DMS 273 treated with DMSO at 0.1 percent for 48 hours (cell line): ENCODE measurements at regions not wholly inside any gene's neighbourhood (a gene's known extent, or its start where the extent isn't known, plus 50 kb on each side); places are given as distances from the start of the nearest gene placed in this dataset.

ENCODE experiments used
- DNase-seq: peaks from one replicate; lab custom pipeline; 2025; lab: John Stamatoyannopoulos, UW

DNA sequence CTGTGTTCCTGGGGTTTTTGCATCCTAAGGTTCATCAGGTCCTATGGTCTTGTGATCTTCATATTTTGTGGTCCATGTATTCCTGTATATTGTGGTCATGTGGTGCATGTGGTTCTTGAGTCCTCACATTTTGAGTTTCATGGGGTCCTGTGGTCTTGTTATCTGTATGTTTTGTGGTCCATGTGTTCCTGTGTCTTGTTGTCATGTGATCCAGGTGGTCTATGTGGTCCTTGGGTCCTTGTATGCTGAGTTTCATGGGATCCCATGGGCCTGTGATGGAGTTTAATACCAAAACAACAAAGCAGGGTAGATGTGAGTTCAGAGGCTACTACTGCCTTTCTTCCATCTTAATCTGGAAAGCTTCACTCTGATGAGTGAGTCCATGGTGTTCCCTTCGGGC lies 166.4 kb downstream of the TMEM18 start:
- no peak for DNase-seq

DNA sequence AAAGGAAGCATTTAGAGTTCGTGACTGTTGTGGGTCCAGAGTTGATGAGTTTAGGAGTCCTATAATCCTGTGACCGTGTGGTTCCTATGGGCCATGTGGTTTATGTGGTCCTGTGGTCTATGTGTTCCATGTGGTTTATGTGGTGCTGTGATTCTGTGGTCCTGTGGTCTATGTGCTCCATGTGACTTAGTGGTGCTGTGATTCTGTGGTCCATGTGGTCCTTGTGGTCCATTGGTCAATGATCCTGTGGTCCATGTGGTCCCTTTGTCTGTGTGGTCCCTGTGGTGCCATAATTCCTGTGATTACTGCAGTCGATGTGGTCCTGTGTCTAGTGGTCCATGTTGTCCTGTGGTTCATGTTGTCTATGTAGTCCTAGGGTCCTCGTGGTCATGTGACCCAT lies 167.3 kb downstream of the TMEM18 start:
- no peak for DNase-seq

DNA sequence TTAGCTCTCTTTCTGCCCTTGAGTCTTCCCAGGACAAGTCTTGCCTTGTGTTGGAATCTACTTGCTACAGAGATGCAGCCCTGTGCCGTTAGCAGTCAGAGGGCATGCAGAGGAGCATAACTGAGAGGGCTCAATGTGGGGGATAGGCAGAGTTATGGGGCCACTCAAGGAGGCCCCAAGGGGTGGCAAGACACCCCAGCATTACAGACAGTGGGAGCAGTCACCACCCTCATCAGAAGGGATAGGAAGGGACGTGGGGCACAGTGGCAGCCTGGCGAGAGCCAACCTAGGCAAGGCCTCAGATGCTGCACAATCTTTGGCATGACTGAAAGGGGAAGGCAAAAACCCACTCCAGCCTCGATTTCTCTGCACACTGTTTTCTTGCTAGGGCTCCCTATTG lies 169.1 kb downstream of the TMEM18 start:
- no peak for DNase-seq

DNA sequence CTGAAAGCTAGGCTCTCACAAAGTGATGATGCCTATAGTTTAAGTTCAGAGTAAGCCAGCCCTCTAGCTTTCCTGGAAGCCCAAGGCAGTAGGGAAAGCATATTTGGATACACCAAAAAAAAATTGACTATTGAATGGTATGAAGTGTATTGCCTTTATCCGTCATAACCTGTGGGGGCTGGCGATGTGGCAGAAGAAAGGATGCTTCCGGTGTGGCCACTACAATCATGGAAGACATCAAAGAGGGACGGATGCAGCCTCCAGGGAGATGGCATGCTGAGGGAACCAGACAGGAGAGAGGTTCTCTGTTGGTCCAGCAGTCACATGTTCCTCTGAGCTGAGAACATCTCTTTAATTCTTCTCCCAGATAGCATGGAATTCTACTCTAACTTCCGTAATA lies 170.3 kb downstream of the TMEM18 start:
- no peak for DNase-seq

DNA sequence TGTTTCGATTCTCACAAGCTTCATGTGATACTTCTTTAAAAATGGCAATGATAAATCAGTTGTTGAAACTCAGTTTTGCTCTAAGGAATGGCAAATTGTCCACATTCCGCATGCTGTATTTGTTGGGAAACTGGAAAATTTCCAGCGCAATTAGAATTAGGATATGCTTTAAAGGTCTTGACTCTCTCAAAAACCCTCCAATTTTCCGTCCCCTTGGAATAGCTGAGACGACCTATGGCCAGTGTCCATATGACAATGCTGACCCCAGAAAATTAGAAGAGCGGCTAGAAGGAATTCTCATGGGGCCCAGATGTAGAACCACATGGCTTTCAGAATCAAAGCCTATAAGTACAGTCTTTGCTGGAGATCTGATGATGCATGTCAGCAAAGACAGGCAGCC lies 170.8 kb downstream of the TMEM18 start:
- DNase-seq = no peak

DNA sequence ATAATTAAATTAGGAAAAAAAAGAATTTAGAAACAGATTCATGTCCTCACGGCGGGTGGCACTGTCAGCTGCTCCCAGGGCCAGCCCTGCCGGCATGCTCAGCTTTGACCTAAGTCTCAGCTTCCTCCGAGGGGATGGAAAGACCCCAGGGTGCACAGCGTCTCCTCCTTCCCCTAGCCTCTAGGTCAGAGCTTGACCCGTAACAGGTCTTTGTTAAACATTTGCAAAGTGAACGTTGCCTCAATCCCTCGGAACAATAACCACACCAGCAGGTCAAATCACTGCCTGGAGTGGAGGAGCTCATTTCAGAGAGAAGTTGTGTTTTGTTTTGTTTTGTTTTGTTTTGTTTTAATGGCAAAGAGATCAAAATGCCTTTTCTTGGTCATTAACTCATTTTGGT lies 171.3 kb downstream of the TMEM18 start:
- DNase-seq = no peak

DNA sequence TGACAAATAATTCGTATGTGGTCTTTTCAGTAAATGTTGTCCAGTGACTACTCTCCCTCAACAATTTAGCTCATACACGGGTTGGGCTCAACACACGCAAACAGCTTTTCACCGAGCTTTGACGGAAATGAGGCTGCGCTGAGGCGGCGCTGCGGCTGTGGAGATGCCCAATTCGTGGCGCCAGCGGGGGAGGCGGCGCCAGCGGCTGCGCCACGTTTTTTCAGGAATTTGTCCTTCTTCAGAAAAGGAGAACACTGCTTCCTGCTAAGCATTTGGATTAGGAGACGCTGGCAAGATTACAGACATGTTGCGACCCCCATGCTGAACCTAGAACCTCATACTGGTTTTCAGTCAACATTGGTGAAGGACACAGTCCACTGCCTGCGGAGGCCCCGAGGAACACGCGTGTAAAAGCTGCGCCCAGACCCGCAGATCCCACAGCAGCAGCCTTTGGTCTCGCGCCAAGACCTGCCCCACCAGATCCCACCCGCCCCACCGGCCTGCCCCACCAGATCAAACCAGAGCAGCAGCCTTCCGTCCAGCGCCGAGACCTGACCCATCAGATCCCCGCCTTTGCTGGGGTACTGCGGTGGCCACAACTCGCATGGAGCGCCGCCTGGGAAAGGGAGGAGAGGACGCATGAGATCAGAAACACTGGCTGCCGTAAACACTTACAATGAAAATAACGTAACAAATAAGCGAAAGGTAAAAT lies 173.8 kb downstream of the TMEM18 start:
- DNase-seq = no peak

DNA sequence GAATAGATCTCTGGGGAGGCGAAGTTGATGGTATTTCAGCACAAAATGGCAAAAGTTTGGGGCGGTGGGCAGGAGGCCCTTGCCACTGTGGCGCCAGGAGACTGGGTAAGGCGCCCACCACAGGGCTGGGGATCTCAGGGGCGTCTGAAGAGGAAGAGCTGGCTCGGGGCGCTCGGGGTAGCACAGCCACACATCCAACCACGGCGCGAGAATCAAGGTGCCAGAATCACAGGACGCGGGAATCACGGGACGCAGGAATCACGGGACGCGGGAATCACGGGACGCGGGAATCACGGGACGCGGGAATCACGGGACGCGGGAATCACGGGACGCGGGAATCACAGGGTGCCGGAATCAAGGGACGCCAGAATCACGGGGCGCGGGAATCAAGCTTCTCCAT lies 174.4 kb downstream of the TMEM18 start:
- no peak for DNase-seq

DNA sequence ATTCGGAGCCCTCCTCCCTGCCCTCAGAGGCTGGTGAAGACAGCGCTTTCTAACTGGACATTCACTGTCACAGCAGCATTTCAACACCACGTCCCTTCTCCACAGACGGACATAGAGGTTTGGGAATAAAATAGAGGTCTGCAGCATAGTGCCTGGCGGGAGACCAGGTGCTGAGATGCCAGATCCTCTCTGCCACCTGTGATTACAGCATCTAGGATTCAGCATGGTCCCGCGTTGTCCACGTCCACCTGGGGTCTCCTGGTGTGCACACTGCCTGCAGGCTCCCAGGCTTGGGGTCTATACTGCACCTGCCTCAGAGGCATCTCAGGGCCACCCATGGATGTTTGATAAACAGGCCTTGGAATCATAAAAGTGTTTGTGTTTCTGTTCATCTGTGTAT lies 175.5 kb downstream of the TMEM18 start:
- DNase-seq = no peak

DNA sequence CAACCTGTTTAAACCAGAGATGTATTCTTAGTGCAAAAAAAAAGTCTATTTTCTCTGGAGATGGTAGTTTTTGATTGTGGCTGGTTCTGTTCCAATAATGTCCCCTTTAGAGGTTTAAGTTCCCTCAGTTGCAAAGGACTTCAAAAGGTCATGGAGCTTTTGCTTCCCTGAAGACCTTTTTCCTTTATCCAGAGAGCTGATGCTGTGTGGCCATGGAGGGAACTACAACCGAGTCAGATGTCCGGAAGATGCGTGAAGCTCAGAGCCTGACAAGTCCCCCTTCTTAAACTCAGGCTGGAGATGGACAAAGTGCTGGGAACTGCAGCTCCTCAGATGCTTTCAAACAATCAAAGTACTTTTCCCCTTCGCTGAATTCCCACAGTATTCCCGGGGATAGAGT lies 176.1 kb downstream of the TMEM18 start:
- DNase-seq = no peak

DNA sequence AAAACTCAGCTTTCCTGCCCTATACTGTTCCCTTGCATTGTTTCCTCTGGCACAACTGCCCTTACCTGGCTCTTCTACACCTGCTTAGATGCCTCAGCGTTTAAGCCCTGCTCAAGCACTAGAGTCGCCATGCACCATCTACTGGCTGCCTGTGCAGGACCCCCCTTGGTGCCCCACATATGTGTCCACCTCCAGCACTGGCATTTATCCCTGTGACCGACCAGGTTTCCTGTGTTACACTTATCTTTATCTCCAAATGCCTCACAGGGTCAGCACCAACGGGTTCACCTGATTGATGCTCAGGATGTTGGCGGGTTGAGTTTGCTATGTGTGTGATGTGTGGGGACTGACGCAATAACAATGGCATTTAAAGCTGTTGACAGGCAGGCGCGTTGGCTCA lies 177.5 kb downstream of the TMEM18 start:
- no peak for DNase-seq

DNA sequence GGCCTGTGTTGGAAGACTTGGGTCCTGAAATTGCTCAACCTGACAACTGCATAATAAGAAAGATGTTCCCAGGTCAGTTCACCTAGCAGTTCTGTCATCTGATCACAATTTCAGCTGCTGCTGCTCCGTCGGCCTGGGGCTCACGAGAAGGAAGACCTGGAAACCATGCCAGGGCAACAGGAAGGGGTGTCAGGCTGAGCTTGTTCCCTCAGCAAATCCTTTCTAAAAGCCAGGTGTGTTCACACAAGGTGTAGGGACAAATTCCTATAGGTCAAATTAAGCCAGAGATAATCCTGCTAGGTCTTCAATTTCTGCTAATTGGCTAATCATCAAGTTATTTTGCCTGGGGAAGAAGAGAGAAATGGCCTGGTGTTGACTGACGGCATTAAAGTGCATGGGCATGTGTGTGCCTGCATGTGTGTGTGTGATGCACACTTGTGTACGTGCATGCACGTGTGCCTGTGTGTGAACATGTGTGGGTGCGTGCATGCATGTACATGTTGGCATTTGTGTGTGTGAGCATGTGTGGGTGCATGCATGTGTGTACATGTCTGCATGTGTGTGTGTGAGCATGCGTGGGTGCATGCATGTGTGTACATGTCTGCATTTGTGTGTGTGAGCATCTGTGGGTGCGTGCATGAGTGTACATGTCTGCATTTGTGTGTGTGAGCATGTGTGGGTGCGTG lies 178.6 kb downstream of the TMEM18 start:
- no peak for DNase-seq

DNA sequence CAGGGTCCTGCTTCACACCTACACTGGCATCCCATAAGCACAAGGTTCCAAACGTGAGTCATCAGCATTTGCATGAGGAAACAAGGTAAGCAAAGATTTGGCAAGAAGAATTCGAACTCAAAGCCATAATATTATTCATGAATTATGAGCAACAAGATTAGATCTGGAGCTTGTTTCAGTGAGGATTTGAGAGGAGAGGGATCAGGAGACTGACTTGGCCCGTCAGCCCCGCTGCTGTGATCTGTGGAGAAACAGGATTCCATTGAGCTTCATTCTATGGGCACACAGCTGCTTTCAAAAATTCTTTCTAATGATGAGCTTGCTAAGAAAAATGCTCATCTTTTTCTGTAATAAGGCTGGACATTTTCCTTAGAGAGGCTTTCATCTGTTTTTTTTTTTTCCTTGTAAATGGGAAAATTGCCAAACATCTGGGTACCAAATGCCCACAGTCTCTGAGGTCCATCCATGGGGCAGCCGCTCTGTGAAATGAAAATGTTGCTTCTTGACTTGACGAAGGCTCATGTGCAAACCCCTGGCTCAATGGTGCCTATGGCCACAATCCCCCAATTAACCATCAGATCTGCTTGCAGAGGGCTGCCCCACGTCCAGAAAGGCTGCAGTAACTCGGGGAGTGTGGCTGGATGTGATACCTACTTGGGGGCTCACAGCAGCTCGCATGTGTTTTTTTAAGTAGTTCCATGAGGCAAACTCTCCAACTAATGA lies 179.3 kb downstream of the TMEM18 start:
- no peak for DNase-seq

DNA sequence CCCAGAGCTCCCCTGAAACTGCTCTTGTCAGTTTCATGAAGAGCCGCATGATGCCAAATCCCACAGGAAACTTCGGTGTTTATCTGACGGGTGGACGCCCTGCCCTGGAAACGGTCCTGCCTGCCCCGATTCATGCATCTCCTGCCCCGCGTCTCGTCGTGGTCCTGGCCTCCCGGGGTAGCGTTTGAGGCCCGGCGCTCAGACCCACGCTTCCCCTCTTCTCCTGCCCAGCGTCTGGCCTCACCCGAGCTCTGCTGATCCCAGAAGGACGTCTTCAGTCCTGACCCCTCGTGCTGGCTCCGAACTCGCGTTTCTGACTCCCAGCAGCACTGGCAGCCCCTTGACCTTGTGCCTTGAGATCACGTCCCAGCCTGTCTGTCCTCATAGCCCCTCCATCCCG lies 180.5 kb downstream of the TMEM18 start:
- no peak for DNase-seq

DNA sequence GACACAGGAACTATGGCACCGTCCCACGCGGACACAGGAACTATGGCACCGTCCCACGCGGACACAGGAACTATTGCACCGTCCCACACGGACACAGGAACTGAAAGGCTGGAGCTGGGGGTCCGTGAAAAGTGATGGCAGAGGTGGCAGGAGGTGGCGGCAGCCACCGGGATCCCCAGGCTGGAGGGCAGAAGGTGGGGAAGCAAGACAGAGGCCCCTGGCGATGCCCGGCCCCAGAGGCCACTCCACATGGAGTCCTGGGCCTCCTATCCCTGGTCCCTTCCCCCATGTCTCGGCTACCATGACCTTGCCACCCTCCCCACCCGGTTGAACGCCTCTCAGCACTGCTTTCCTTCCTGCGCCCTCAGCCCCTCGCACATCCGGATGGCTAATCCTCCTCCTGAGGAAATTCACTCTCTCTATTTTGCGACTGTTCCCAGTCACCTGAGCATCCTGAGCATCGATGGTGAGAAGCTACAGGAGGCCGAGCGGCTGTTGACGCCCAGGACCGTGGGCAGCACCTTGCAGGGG lies 181.4 kb downstream of the TMEM18 start:
- no peak for DNase-seq

DNA sequence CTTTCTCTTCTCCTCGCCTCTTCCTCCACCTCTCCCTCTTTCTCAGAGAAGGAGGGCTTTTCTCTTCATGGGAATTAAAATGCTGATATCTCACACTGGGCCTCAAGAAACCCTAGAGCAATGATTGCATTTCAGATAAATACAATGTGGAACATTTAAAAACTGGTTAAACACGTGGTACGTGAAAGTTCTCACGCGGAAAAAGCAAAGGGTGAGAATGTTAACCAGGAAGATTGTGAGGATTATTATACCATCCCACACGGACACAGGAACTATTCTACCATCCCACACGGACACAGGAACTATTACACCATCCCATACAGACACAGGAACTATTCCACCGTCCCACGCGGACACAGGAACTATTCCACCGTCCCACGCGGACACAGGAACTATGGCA lies 182.4 kb downstream of the TMEM18 start:
- no peak for DNase-seq

DNA sequence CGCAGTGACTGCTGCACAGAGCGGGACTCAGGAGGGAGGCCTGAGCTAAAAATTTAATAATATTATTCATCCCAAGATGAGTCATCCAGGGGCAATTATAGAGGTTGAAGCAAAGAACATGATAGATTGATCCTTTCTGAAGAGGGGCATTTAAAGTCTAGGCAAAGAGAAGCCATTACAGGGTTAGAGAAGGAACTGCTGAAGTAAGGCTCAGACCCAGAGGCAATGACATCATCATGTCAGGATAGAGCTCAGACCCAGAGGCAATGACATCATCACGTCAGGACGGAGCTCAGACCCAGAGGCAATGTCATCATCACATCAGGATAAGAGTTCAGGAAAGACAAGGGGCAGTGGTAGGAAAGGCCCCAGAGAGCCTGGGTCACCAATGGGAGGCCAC lies 184.0 kb downstream of the TMEM18 start:
- no peak for DNase-seq

DNA sequence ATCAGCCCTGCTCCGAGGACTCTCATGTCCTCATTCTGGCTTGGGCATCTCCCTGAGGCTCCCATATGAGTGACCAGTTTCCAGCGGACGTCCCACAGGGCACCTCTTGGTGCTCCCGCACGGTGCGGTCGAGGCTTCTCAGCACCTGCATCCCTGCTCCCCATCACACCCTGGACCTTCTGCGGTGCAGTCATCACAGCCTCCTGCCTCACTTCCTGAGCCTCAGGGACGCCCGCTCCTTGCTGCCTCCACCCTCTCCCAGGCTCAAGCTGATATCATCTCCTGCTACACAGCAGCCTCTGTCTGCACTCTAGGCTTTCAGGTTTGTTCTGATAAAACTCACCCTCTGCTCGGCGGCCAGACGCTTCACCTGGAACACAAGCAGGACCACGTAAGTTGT lies 185.0 kb downstream of the TMEM18 start:
- no peak for DNase-seq

DNA sequence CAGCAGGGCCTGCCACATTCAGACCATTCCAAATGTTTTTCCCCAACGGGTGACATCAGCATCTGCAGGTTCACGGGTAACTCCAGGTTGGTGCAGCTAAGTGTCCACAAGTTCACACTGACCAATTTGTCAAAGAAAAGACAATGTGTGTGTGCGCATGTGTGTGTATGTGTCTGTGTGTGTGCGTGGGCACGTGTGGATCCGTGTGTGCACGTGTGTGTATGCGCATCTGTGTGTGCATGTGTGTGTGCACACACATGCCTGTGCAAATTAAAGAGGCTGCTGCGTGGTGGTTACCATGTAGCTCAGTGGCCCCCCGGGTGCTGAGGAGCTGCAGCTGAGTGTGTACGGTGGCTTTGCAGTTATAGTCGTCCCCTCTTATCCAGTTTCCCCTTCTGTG lies 187.4 kb downstream of the TMEM18 start:
- no peak for DNase-seq

DNA sequence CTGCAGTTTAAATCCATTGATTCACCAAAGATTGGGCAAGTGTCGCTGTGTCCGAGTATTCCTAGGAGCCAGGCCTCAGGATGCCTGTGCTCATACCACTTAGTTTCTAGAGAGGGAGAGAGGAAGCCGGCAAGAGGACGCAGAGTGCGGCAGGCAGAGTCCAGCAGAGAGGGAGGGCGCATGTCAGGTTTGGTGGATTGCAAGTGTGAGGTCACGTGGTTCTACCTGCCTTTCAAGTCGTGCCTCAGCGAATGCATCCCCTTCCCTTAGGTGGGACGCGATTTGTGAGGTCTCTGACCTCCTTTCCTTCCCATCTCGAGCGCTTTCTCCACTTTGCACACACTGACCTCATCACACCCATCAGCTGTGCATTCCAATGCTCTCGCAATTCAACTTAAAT lies 188.1 kb downstream of the TMEM18 start:
- no peak for DNase-seq

DNA sequence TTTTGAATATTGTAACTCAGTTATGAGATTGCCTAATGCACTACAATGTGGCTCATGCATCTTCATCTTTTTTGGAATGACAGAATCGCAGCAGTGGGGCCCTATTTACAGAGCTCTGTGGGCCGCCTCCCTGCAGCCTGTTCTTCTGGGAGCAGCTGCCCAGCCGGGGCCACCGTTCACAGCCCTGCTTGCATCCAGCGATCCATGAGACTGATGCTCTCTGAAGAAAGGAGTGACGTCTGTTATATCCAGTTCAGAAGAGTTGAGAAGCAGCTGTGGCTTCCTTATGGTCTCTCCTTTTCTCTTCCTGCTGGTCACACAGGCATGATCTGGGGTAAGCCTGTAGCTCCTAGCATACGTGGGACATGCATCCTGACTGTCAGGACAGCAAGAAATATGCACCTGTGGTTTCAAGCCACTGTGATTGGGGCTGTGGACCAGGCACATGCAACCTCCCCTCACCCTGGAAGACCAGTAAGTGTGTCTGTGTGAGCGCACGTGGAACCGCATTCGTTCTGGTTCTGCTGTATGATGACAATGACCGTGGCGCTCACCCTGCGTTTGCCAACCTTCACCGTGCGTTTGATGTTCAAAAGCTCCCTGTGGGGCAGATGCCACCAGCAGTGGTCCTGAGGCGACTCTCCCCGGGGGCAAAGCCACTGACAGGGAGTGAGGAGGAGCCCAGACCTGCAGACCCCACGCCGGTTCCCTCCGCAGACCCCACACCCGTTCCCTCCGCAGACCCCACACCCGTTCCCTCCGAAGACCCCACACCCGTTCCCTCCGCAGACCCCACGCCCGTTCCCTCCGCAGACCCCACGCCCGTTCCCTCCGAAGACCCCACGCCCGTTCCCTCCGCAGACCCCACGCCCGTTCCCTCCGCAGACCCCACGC lies 189.8 kb downstream of the TMEM18 start:
- DNase-seq = no peak

DNA sequence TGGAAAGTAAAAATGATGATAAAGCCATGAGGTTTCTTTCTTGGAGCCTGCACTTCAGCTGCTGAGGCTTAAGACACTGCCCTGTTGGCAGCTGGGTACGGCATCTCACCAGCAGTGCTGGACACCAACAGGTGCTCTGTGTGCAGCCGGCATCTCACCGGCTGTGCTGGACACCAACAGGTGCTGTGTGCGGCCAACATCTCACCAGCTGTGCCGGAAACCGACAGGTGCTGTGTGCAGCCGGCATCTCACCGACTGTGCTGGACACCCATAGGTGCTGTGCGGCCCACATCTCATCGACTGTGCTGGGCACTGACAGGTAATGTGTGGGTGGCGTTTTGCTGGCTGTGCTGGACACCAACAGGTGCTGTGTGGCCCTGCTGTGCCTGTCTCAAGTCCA lies 190.8 kb downstream of the TMEM18 start:
- DNase-seq = no peak
